Prostate gland (tissue), 2 donors: ENCODE measurements at regions not wholly inside any gene's neighbourhood (a gene's known extent, or its start where the extent isn't known, plus 50 kb on each side); places are given as distances from the start of the nearest gene placed in this dataset.

Experiments
- DNase-seq: peaks from one replicate; pipeline ENCODE4 v3.0.0-alpha.2; 2019; ENCODE audit warnings: low spot score
- H3K27ac ChIP-seq, 2 donors: fragments of 200-600 bp; sonication (generic); 2 replicates each; pipeline ENCODE4 v1.5.1; 2017 to 2019
- H3K27me3 ChIP-seq: fragments of 200-600 bp; sonication (generic); replicated peaks from 2 replicates; pipeline ENCODE4 v1.5.1; 2019; ENCODE audit not compliant: insufficient read depth
- H3K36me3 ChIP-seq, 2 donors: fragments of 200-600 bp; sonication (generic); 1 replicate in 1 of 2; 2 replicates in 1 of 2; pipeline versions ENCODE4 v1.5.1 to v1.8.1; 2017 to 2019
- H3K4me1 ChIP-seq: fragments of 200-600 bp; sonication (generic); replicated peaks from 2 replicates; pipeline ENCODE4 v1.5.1; 2019
- H3K4me3 ChIP-seq, 2 donors: fragments of 200-600 bp; sonication (generic); 2 replicates each; pipeline ENCODE4 v1.5.1; 2017 to 2019
- H3K9me3 ChIP-seq: fragments of 200-600 bp; sonication (generic); 2 replicates; pipeline ENCODE4 v1.5.1; 2017
- CTCF ChIP-seq, 4 experiments: fragments of 200-600 bp in 2 of 4; fragments of 450-650 bp in 2 of 4; sonication (generic) in 2 of 4; IDR thresholded peaks; 1 replicate in 3 of 4; 2 replicates in 1 of 4; pipeline ENCODE4 v1.5.1; 2016 to 2019; ENCODE audit warnings: antibody characterized with exemption in 4 of 4, mild to moderate bottlenecking in 2 of 4, moderate library complexity in 2 of 4
- POLR2A ChIP-seq: fragments of 450-650 bp; IDR thresholded peaks from one replicate; pipeline ENCODE4 v1.6.1; 2016; ENCODE audit warnings: antibody characterized with exemption, mild to moderate bottlenecking
- POLR2AphosphoS5 ChIP-seq: sonication (generic); formaldehyde crosslinking; IDR thresholded peaks from one replicate; pipeline ENCODE4 v1.6.1; 2017; ENCODE audit warnings: antibody characterized with exemption
- WGBS: methylation state at CpG from one replicate; pipeline ENCODE4 v1.1.5; 2018; 5-methylcytosine and 5-hydroxymethylcytosine counted together
- intact Hi-C: fragments of 100-400 bp; cut with DNase I; formaldehyde crosslinking; loops from one replicate; pipeline ENCODE4 v1.14.2; 2022

DNA sequence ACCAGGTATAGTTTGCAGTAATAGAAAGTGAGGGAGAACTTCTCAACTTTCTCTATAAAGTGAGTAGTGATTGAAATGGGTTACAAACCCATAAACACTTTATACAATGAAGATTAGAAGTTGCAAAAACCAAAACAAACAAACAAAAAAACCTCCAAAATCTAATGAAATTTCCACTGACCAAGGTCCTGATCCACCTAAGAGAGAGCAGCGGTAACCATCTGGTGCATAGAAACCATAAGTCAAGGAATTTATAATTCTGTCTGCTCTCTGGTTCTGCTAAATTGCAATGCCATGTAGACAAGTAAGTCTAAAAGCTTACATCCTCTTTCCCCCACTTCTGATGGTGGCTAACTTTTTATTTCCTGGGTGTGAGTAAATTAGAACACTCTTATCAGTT is 463.4 kb downstream of the EFNB2 start:
- TF ChIP-seq POLR2A, result no peak
- TF ChIP-seq POLR2AphosphoS5, result no peak
- no peak for TF ChIP-seq CTCF (IDR thresholded peaks at IDR 0.05)
- Histone ChIP-seq H3K27ac (no peak overlapping the region), H3K36me3 (no peaks in the 10 kb centered on the region), H3K9me3 (no peaks in the 10 kb centered on the region), H3K4me1 (no peaks in the 10 kb centered on the region), H3K4me3 (no peak overlapping the region), H3K27me3 (no peaks in the 10 kb centered on the region)
- DNase-seq, result no peak
- intact Hi-C loops, result no loop called here
- 95% methylated on average over 1 of the region's 1 CpG for WGBS

GRCh38 chr13:106063591-106064313 is 471.7 kb downstream of the EFNB2 start:
- Histone ChIP-seq H3K27me3 (no peaks in the 10 kb centered on the region), H3K36me3 (no peaks in the 10 kb centered on the region), H3K4me3 (no peak overlapping the region), H3K27ac (no peak overlapping the region), H3K4me1 (no peaks in the 10 kb centered on the region), H3K9me3 (no peaks in the 10 kb centered on the region)
- no peak for DNase-seq
- WGBS, result 79% methylated on average over 8 of the region's 8 CpGs
- TF ChIP-seq POLR2AphosphoS5 (no peak), POLR2A (no peak), CTCF (IDR thresholded peaks at IDR 0.05) (no peak)
- intact Hi-C loops, result no loop called here

GRCh38 chr13:106061781-106062180 is 473.7 kb downstream of the EFNB2 start:
- 88% methylated on average over 11 of the region's 11 CpGs for WGBS

GRCh38 chr13:106056851-106057250 is 478.6 kb downstream of the EFNB2 start:
- no peak for DNase-seq
- H3K27ac ChIP-seq, result no peak overlapping the region
- intact Hi-C loops, result no loop called here
- no peaks in the 10 kb centered on the region for H3K4me1 ChIP-seq
- TF ChIP-seq POLR2AphosphoS5 (no peak), CTCF (IDR thresholded peaks at IDR 0.05) (no peak), POLR2A (no peak)
- H3K36me3 ChIP-seq, result no peaks in the 10 kb centered on the region
- no peaks in the 10 kb centered on the region for H3K27me3 ChIP-seq
- H3K4me3 ChIP-seq, result no peak overlapping the region
- 83% methylated on average over 2 of the region's 2 CpGs for WGBS
- no peaks in the 10 kb centered on the region for H3K9me3 ChIP-seq

More at GRCh38 chr13:106061781-106062180, 473.7 kb downstream of the EFNB2 start:
- Histone ChIP-seq H3K4me3 (no peak overlapping the region), H3K9me3 (no peaks in the 10 kb centered on the region), H3K36me3 (no peaks in the 10 kb centered on the region), H3K27me3 (no peaks in the 10 kb centered on the region), H3K27ac (no peak overlapping the region), H3K4me1 (no peaks in the 10 kb centered on the region)
- no peak for TF ChIP-seq POLR2A
- TF ChIP-seq POLR2AphosphoS5, result no peak
- TF ChIP-seq CTCF (IDR thresholded peaks at IDR 0.05), result no peak
- no peak for DNase-seq
- intact Hi-C loops, result no loop called here

GRCh38 chr13:106052200-106052767 is 483.2 kb downstream of the EFNB2 start:
- Histone ChIP-seq H3K27me3 (no peaks in the 10 kb centered on the region), H3K4me3 (no peak overlapping the region), H3K27ac (no peak overlapping the region), H3K4me1 (no peaks in the 10 kb centered on the region), H3K36me3 (no peaks in the 10 kb centered on the region), H3K9me3 (no peaks in the 10 kb centered on the region)
- intact Hi-C loops, result no loop called here
- no peak for DNase-seq
- 88% methylated on average over 8 of the region's 8 CpGs for WGBS
- TF ChIP-seq CTCF (IDR thresholded peaks at IDR 0.05), result no peak
- no peak for TF ChIP-seq POLR2AphosphoS5
- no peak for TF ChIP-seq POLR2A
